ENCODE measurements at regions not wholly inside any gene's neighbourhood (a gene's known extent, or its start where the extent isn't known, plus 50 kb on each side); places are given as distances from the start of the nearest gene placed in this dataset.
"Not testable (repeated sequence)": the region's sequence is repeated elsewhere in the genome, so short reads cannot be mapped to it uniquely, and the experiment has no call there.

DNA sequence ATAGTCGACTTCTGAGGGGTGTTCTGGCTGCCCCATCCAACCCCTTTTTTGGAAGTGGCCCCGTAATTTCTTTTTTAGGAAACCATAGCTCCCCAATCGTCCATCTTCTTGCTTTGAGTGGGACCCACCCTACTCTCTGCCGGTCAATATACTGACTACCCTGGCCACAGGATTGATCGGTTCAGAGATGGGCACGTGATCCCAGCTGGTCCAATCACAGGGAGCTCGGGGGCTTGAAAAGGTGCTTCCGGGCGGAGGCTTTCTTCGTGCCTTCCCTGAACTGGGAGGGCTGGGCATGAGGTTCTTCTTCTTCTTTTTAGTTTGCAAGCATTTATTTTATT lies 78.7 kb upstream of the SH3PXD2B start:
- Mint-ChIP-seq H3K36me3 (ENCODE audit: low read depth) (no peaks in the 10 kb centered on the region), H3K9me3 (no peaks in the 10 kb centered on the region), H3K27me3 (ENCODE audit: low read depth) (peaks cover 3% of the 10 kb centered on the region), H3K4me1 (peaks cover 10% of the 10 kb centered on the region), H3K4me3 (no peak overlapping the region), H3K27ac (peak overlapping the region in 1 of 3 experiments; percentile 25)
- TF ChIP-seq, protein P1, sequence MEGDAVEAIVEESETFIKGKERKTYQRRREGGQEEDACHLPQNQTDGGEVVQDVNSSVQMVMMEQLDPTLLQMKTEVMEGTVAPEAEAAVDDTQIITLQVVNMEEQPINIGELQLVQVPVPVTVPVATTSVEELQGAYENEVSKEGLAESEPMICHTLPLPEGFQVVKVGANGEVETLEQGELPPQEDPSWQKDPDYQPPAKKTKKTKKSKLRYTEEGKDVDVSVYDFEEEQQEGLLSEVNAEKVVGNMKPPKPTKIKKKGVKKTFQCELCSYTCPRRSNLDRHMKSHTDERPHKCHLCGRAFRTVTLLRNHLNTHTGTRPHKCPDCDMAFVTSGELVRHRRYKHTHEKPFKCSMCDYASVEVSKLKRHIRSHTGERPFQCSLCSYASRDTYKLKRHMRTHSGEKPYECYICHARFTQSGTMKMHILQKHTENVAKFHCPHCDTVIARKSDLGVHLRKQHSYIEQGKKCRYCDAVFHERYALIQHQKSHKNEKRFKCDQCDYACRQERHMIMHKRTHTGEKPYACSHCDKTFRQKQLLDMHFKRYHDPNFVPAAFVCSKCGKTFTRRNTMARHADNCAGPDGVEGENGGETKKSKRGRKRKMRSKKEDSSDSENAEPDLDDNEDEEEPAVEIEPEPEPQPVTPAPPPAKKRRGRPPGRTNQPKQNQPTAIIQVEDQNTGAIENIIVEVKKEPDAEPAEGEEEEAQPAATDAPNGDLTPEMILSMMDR (IDR thresholded peaks at IDR 0.05; ENCODE audit: unreplicated experiment in 3 of 3): no peak

DNA sequence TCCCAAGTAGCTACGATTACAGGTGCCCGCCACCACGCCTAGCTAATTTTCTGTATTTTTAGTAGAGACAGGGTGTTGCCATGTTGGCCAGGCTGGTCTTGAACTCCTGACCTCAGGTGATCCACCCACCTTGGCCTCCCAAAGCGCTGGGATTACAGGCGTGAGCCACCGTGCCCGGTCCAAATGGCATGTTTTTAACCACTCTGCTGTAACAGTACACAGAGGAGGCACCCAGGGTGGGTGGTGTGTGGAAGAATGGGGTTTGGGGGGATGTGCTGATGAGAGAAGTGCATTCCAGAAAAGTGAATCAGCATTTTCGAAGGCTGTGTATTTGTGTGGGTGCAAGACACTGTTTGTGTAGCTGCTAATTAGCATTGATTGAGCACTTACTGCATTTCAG lies 78.1 kb upstream of the SH3PXD2B start:
- H3K27me3 Mint-ChIP-seq (ENCODE audit: low read depth); H3K4me3 Mint-ChIP-seq; H3K4me1 Mint-ChIP-seq; H3K36me3 Mint-ChIP-seq (ENCODE audit: low read depth); H3K9me3 Mint-ChIP-seq; H3K27ac Mint-ChIP-seq: not testable (repeated sequence)

DNA sequence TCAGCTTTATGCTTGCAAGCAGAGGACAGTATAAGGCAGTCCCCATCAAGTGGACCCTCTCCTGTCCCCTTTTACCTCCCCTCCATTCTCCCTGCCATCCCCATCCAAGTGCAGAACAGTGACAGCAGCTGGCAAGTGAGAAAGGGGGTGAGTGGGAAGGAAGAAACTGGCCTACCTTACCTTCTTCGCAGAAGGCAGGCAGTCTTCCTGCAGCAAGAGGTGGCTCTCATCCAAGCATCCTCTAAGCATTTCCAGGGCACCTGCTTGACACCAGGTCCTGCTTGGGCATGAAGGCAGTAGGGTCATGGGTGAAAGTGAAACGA lies 77.3 kb upstream of the SH3PXD2B start:
- no peak overlapping the region for H3K4me3 Mint-ChIP-seq
- H3K27me3 Mint-ChIP-seq (ENCODE audit: low read depth): peaks cover 13% of the 10 kb centered on the region
- TF ChIP-seq, protein P1 (IDR thresholded peaks at IDR 0.05; ENCODE audit: unreplicated experiment in 3 of 3): no peak
- H3K9me3 Mint-ChIP-seq: no peaks in the 10 kb centered on the region
- no peak overlapping the region for H3K27ac Mint-ChIP-seq
- peaks cover 10% of the 10 kb centered on the region for H3K4me1 Mint-ChIP-seq
- H3K36me3 Mint-ChIP-seq (ENCODE audit: low read depth): no peaks in the 10 kb centered on the region

DNA sequence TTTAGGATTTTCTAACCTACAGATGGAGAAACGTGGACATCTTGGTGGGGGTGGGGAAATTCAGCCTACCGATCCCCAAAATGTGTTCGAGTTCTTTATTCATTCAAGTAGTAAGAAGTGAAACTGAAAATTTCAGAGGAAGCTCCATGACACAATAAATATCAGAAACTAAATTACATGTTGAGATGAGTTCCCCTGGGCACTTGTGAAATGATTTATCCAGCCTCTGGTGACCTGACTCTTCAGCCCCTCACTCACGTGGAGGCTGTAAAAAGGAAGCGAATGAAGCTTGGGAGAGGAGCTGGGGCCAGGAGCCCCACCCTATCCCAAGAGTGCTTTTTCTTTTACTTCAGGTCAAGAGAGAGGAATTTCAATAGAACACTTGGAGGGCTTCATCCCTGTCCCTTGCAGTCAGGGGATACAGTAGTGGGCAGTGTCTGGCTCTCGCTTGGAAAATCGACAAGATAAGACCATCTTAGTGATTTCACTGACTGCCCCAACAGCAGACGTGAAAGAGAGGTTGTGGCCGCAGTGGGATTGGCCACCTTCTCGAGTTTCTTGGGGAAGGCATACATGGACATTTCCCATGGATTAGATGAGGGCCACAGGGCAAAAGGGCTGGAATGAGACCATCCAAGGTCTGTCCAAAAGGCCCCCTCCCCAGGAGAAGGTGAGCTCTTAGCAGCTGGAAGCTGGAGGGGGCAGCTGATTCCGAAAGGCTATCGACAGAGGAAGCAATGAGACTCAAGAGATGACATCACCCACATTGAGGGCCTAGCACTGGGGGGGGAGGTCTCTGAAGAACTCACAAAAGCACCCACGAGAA lies 76.8 kb upstream of the SH3PXD2B start:
- TF ChIP-seq, protein P1 (IDR thresholded peaks at IDR 0.05; ENCODE audit: unreplicated experiment in 3 of 3): no peak
- H3K4me3 Mint-ChIP-seq: no peak overlapping the region
- peaks cover 13% of the 10 kb centered on the region for H3K27me3 Mint-ChIP-seq (ENCODE audit: low read depth)
- no peak overlapping the region for H3K27ac Mint-ChIP-seq
- H3K4me1 Mint-ChIP-seq: peaks cover 10% of the 10 kb centered on the region
- H3K36me3 Mint-ChIP-seq (ENCODE audit: low read depth): no peaks in the 10 kb centered on the region
- H3K9me3 Mint-ChIP-seq: no peaks in the 10 kb centered on the region

DNA sequence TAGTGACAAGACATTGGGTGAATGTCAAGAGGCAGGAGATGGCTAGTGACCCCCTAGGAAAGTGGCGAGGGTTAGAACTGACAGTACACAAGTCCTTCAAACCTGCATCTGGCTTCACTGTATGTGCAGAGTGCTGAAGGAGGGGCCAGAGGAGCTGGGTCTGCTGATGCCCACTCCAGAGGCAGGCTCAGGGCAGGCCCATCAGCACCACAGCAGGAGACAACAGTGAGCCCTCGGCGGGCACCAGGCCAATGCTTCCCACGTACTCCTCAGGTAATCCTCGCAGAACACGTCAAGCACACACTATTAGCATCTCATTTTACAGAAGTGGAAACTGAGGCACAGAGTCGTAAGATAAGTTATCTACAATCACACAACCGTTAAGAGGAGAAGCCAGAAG lies 76.1 kb upstream of the SH3PXD2B start:
- TF ChIP-seq, protein P1 (IDR thresholded peaks at IDR 0.05; ENCODE audit: unreplicated experiment in 3 of 3): no peak
- no peak overlapping the region for H3K4me3 Mint-ChIP-seq

DNA sequence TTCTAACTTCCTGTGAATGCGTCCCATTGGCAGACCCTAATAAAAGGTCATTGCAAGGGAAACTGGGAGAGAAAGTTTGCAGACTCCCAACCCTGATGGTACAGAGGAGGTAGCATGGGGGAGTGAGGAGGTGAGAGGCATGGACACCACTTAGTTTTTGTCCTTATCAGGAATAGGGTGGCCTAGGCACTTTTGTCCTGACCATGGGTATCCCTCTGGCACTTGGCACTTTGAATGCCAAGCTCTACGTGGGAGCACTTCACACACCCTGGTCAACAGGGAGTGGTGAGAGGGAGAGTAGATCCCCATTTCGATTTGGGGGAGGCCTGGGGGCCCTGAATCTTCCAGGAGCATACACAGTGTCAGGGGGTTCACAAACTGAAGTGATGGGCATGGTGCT lies 75.6 kb upstream of the SH3PXD2B start:
- Mint-ChIP-seq H3K27ac (no peak overlapping the region), H3K9me3 (no peaks in the 10 kb centered on the region), H3K27me3 (ENCODE audit: low read depth) (peaks cover 15% of the 10 kb centered on the region), H3K4me3 (no peak overlapping the region), H3K36me3 (ENCODE audit: low read depth) (no peaks in the 10 kb centered on the region), H3K4me1 (peaks cover 10% of the 10 kb centered on the region)
- TF ChIP-seq, protein P1 (IDR thresholded peaks at IDR 0.05; ENCODE audit: unreplicated experiment in 3 of 3): no peak

More for the DNA sequence above, 76.1 kb upstream of the SH3PXD2B start:
- Mint-ChIP-seq H3K4me1 (peaks cover 10% of the 10 kb centered on the region), H3K9me3 (no peaks in the 10 kb centered on the region), H3K27ac (no peak overlapping the region), H3K36me3 (ENCODE audit: low read depth) (no peaks in the 10 kb centered on the region), H3K27me3 (ENCODE audit: low read depth) (peaks cover 13% of the 10 kb centered on the region)

Data from nephron (organoid).